SK-N-MC (cell line): ENCODE measurements at regions not wholly inside any gene's neighbourhood (a gene's known extent, or its start where the extent isn't known, plus 50 kb on each side); places are given as distances from the start of the nearest gene placed in this dataset.

Source experiments
- EZH2 ChIP-seq: fragments of 200-600 bp; sonication (generic); IDR thresholded peaks from one replicate; pipeline ENCODE4 v1.6.1; 2017; ENCODE audit warnings: antibody characterized with exemption
- FOXP2 ChIP-seq: optimal IDR thresholded peaks from 2 replicates; pipeline ENCODE3; 2011; ENCODE audit warnings: mild to moderate bottlenecking, moderate library complexity; ENCODE audit not compliant: insufficient read depth; ENCODE audit errors: extremely low read length, control extremely low read depth
- POLR2AphosphoS5 ChIP-seq: IDR thresholded peaks from 2 replicates; pipeline ENCODE4 v1.6.1; 2012; ENCODE audit warnings: mild to moderate bottlenecking, low read depth, low read length, borderline replicate concordance

DNA sequence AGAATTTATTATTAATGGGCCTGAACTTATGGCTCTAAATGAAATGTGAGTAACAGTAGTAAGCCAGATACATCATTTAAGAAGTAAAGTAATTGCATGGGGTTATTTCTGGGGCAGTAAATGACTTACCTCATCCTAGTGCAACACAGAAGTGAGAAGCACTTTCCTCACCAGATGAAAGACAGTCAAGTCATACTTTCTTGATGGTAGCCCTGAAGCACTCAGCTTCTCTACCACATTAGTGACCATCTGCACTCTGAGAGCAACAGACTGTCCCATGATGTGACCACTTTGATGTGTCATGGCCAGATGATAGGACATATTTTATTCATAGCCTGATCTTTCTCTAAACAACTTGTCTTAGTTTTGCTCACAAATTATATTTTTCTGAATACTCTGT lies 369.5 kb upstream of the PHF14 start:
- no peak for TF ChIP-seq EZH2
- no peak for TF ChIP-seq POLR2AphosphoS5
- no peak for TF ChIP-seq FOXP2
